ENCODE measurements at regions not wholly inside any gene's neighbourhood (a gene's known extent, or its start where the extent isn't known, plus 50 kb on each side); places are given as distances from the start of the nearest gene placed in this dataset.

DNA sequence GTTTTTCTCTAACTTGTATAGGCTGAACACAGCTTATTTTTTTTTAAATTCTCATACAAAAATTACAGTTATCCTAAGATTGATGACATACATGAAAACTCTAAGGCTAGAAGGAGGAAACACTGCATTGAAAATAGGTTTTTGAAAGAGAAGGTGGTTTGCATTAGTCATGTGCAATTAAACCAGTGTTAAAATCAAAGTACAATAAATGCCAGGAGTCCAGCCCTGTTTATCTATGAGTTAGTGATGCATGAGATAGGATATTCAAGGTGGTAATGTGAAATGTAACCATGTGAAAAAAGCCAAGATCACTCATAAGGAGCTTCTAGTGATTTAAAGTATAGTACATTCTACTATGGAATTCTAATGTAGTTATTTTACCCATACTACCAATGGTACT lies 444.9 kb upstream of the CYLC2 start:
- Histone ChIP-seq H3K4me2 (ENCODE audit: low read depth, low read length) (no peak overlapping the region), H4K20me1 (ENCODE audit: insufficient read depth, low read length) (no peaks in the 10 kb centered on the region), H3K36me3 (replicated peaks in 1 of 2; ENCODE audit: control insufficient read depth in 1 of 2, insufficient read depth in 2 of 2, low read length in 2 of 2) (no peaks in the 10 kb centered on the region), H3K9ac (ENCODE audit: insufficient read depth, low read depth, low read length) (no peak overlapping the region), H3K4me1 (ENCODE audit: insufficient read depth, low read length) (no peaks in the 10 kb centered on the region), H2AFZ (ENCODE audit: low read length) (no peak overlapping the region), H3K9me3 (ENCODE audit: low read length) (peaks cover 58% of the 10 kb centered on the region), H3K4me3 (replicated peaks in 1 of 3; ENCODE audit: insufficient read depth in 1 of 3, low read depth in 2 of 3, low read length in 3 of 3) (no peak overlapping the region), H3K27ac (ENCODE audit: extremely low read length, insufficient read depth, low read length) (no peak overlapping the region), H3K27me3 (ENCODE audit: control insufficient read depth in 1 of 2, insufficient read depth in 2 of 2, low read length in 2 of 2) (no peaks in the 10 kb centered on the region), H3K79me2 (ENCODE audit: insufficient read depth, low read length) (no peaks in the 10 kb centered on the region)
- CTCF ChIA-PET (ENCODE audit: low intra/inter-chr PET ratio, low total read pairs): no interaction called here
- in situ Hi-C loops (cut with HindIII; ENCODE audit: extremely low pct_ligation_motif_present, low pct_unique_long_range_greater_than_20kb): no loop called here
- FAIRE-seq (no peak), DNase-seq (ENCODE audit: low spot score) (no peak), ATAC-seq (no peak)
- POLR2A ChIA-PET: no interaction called here
- no TSS peak for BruUV-seq (replicated peaks)
- intact Hi-C loops (cut with micrococcal nuclease; ENCODE audit: unreplicated experiment): no loop called here
- TF ChIP-seq ZBTB14 (CRISPR knock-in tag; IDR thresholded peaks at IDR 0.05): no peak

GRCh38 chr9:102534031-102534430 lies 461.1 kb upstream of the CYLC2 start:
- H3K79me2 ChIP-seq (ENCODE audit: insufficient read depth, low read length): no peaks in the 10 kb centered on the region
- no peak overlapping the region for H3K4me2 ChIP-seq (ENCODE audit: low read depth, low read length)
- no peaks in the 10 kb centered on the region for H3K4me1 ChIP-seq (ENCODE audit: insufficient read depth, low read length)
- H3K4me3 ChIP-seq (replicated peaks in 1 of 3; ENCODE audit: insufficient read depth in 1 of 3, low read depth in 2 of 3, low read length in 3 of 3): no peak overlapping the region
- no peak overlapping the region for H2AFZ ChIP-seq (ENCODE audit: low read length)
- POLR2A ChIA-PET: no interaction called here
- intact Hi-C loops (cut with micrococcal nuclease; ENCODE audit: unreplicated experiment) (no loop called here), in situ Hi-C loops (cut with HindIII; ENCODE audit: extremely low pct_ligation_motif_present, low pct_unique_long_range_greater_than_20kb) (no loop called here)
- CTCF ChIA-PET (ENCODE audit: low intra/inter-chr PET ratio, low total read pairs): no interaction called here
- FAIRE-seq: no peak
- H3K27me3 ChIP-seq (ENCODE audit: control insufficient read depth in 1 of 2, insufficient read depth in 2 of 2, low read length in 2 of 2): no peaks in the 10 kb centered on the region
- no peaks in the 10 kb centered on the region for H4K20me1 ChIP-seq (ENCODE audit: insufficient read depth, low read length)
- H3K9me3 ChIP-seq (ENCODE audit: low read length): no peaks in the 10 kb centered on the region
- H3K36me3 ChIP-seq (replicated peaks in 1 of 2; ENCODE audit: control insufficient read depth in 1 of 2, insufficient read depth in 2 of 2, low read length in 2 of 2): no peaks in the 10 kb centered on the region
- WGBS (ENCODE audit: low lambda C conversion rate): 0% methylated on average over 2 of the region's 2 CpGs
- BruUV-seq (replicated peaks): no TSS peak
- no peak overlapping the region for H3K27ac ChIP-seq (ENCODE audit: extremely low read length, insufficient read depth, low read length)
- ATAC-seq: no peak
- no peak for DNase-seq (ENCODE audit: low spot score)
- no peak overlapping the region for H3K9ac ChIP-seq (ENCODE audit: insufficient read depth, low read depth, low read length)
- no peak for TF ChIP-seq KLF9 (CRISPR knock-in tag; IDR thresholded peaks at IDR 0.05; ENCODE audit: low read depth)
- no peak for TF ChIP-seq ZNF549 (CRISPR knock-in tag; IDR thresholded peaks at IDR 0.05)
- no peak for TF ChIP-seq RORA (CRISPR knock-in tag; IDR thresholded peaks at IDR 0.05)
- no peak for TF ChIP-seq ZNF430 (CRISPR knock-in tag; IDR thresholded peaks at IDR 0.05)
- TF ChIP-seq ZNF101 (CRISPR knock-in tag; IDR thresholded peaks at IDR 0.05; ENCODE audit: borderline replicate concordance, low read depth): no peak
- TF ChIP-seq ZNF331 (CRISPR knock-in tag; IDR thresholded peaks at IDR 0.05): no peak
- TF ChIP-seq ZBTB42 (CRISPR knock-in tag; IDR thresholded peaks at IDR 0.05): no peak
- no peak for TF ChIP-seq RFX3 (CRISPR knock-in tag; IDR thresholded peaks at IDR 0.05)
- no peak for TF ChIP-seq ZNF75D (CRISPR knock-in tag; IDR thresholded peaks at IDR 0.05; ENCODE audit: borderline replicate concordance)
- no peak for TF ChIP-seq ZNF282 (IDR thresholded peaks at IDR 0.05; ENCODE audit: partially characterized antibody)
- TF ChIP-seq, protein P1, sequence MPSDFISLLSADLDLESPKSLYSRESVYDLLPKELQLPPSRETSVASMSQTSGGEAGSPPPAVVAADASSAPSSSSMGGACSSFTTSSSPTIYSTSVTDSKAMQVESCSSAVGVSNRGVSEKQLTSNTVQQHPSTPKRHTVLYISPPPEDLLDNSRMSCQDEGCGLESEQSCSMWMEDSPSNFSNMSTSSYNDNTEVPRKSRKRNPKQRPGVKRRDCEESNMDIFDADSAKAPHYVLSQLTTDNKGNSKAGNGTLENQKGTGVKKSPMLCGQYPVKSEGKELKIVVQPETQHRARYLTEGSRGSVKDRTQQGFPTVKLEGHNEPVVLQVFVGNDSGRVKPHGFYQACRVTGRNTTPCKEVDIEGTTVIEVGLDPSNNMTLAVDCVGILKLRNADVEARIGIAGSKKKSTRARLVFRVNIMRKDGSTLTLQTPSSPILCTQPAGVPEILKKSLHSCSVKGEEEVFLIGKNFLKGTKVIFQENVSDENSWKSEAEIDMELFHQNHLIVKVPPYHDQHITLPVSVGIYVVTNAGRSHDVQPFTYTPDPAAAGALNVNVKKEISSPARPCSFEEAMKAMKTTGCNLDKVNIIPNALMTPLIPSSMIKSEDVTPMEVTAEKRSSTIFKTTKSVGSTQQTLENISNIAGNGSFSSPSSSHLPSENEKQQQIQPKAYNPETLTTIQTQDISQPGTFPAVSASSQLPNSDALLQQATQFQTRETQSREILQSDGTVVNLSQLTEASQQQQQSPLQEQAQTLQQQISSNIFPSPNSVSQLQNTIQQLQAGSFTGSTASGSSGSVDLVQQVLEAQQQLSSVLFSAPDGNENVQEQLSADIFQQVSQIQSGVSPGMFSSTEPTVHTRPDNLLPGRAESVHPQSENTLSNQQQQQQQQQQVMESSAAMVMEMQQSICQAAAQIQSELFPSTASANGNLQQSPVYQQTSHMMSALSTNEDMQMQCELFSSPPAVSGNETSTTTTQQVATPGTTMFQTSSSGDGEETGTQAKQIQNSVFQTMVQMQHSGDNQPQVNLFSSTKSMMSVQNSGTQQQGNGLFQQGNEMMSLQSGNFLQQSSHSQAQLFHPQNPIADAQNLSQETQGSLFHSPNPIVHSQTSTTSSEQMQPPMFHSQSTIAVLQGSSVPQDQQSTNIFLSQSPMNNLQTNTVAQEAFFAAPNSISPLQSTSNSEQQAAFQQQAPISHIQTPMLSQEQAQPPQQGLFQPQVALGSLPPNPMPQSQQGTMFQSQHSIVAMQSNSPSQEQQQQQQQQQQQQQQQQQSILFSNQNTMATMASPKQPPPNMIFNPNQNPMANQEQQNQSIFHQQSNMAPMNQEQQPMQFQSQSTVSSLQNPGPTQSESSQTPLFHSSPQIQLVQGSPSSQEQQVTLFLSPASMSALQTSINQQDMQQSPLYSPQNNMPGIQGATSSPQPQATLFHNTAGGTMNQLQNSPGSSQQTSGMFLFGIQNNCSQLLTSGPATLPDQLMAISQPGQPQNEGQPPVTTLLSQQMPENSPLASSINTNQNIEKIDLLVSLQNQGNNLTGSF (CRISPR knock-in tag; IDR thresholded peaks at IDR 0.05): no peak
- no peak for TF ChIP-seq DDIT3 (CRISPR knock-in tag; IDR thresholded peaks at IDR 0.05)

All from HepG2 (cell line).